ENCODE measurements at regions not wholly inside any gene's neighbourhood (a gene's known extent, or its start where the extent isn't known, plus 50 kb on each side); places are given as distances from the start of the nearest gene placed in this dataset.

- dilution Hi-C loops (cut with HindIII; ENCODE audit: low sequenced_read_pairs, unreplicated experiment) (no loop called here), in situ Hi-C loops (cut with MboI; ENCODE audit: low sequenced_read_pairs) (no loop called here), intact Hi-C loops (cut with micrococcal nuclease) (no loop called here)
- Histone ChIP-seq H3K36me3 (ENCODE audit: control insufficient read depth, insufficient read depth, low read length) (no peaks in the 10 kb centered on the region), H3K23ac (ENCODE audit: low read depth, low read length) (no peak overlapping the region), H2BK20ac (ENCODE audit: low read depth, low read length) (no peak overlapping the region), H3K56ac (ENCODE audit: extremely low read depth, insufficient read depth, low read length) (no peak overlapping the region), H2AK9ac (replicated peaks; ENCODE audit: low read depth, low read length, poor library complexity) (no peak overlapping the region), H4K5ac (ENCODE audit: low read depth, low read length) (no peak overlapping the region), H4K8ac (ENCODE audit: low read depth in 2 of 2, low read length in 2 of 2) (no peak overlapping the region), H3K4me1 (ENCODE audit: control insufficient read depth, insufficient read depth, low read length) (no peaks in the 10 kb centered on the region), H2BK5ac (ENCODE audit: low read depth, low read length, poor library complexity, severe bottlenecking) (no peak overlapping the region), H3K9ac (ENCODE audit: low read depth, low read length) (no peak overlapping the region), H3K9me1 (ENCODE audit: insufficient read depth, low read length) (no peaks in the 10 kb centered on the region), H3K27me3 (ENCODE audit: control insufficient read depth, insufficient read depth, low read length) (no peaks in the 10 kb centered on the region), H4K20me1 (ENCODE audit: insufficient read depth, low read length) (no peaks in the 10 kb centered on the region), H3K18ac (ENCODE audit: low read depth, low read length) (no peak overlapping the region), H2BK120ac (ENCODE audit: low read depth, low read length) (no peak overlapping the region), H2BK15ac (ENCODE audit: low read depth, low read length) (no peak overlapping the region), H3K4ac (ENCODE audit: low read depth, low read length) (no peak overlapping the region), H3K9me3 (ENCODE audit: control insufficient read depth, insufficient read depth, low read length) (peaks cover 4% of the 10 kb centered on the region; the same call in 1 of the 2 replicates), H2AK5ac (ENCODE audit: low read depth, low read length) (no peak overlapping the region), H2AFZ (replicated peaks; ENCODE audit: low read length, poor library complexity) (no peak overlapping the region), H4K91ac (ENCODE audit: insufficient read depth, low read depth, low read length) (no peak overlapping the region), H3K4me2 (ENCODE audit: low read depth, low read length) (no peak overlapping the region), H3K79me1 (ENCODE audit: low read depth in 1 of 2, low read length in 2 of 2) (no peaks in the 10 kb centered on the region), H3K4me3 (ENCODE audit: insufficient read depth, low read depth, low read length) (no peak overlapping the region), H3K27ac (ENCODE audit: insufficient read depth, low read length) (no peak overlapping the region), H3K14ac (replicated peaks; ENCODE audit: low read depth, low read length) (no peak overlapping the region)
- ATAC-seq (ENCODE audit: low read depth) (no peak), DNase-seq (no peak)
- ChIA-PET POLR2A (ENCODE audit: unreplicated experiment) (no interaction called here), CTCF (no interaction called here)
- no TSS peak for BruUV-seq (replicated peaks)
- WGBS, 2 experiments (ENCODE audit: extremely low coverage in 2 of 2, insufficient read length in 1 of 2): 0% methylated on average over 1 of the region's 10 CpGs; no CpG with 5 or more reads in 1 of the 2 experiments
- TF ChIP-seq MXI1 (IDR thresholded peaks at IDR 0.05; ENCODE audit: borderline replicate concordance, low read depth, low read length) (no peak), NFE2L2 (IDR thresholded peaks at IDR 0.05; ENCODE audit: low read depth, low read length) (no peak), FOS (IDR thresholded peaks at IDR 0.05; ENCODE audit: low read depth, low read length) (no peak), SMC3 (IDR thresholded peaks at IDR 0.05; ENCODE audit: low read depth, low read length) (no peak), MAFK (IDR thresholded peaks at IDR 0.05; ENCODE audit: low read depth, low read length) (no peak), USF2 (IDR thresholded peaks at IDR 0.05; ENCODE audit: low read depth, low read length) (no peak), RFX5 (IDR thresholded peaks at IDR 0.05; ENCODE audit: low read depth, low read length) (no peak), POLR2A (IDR thresholded peaks at IDR 0.05; ENCODE audit: low read depth, low read length) (no peak), MAZ (IDR thresholded peaks at IDR 0.05; ENCODE audit: borderline replicate concordance, low read depth, low read length) (no peak), ELK1 (IDR thresholded peaks at IDR 0.05; ENCODE audit: borderline replicate concordance, low read depth, low read length) (no peak), RCOR1 (IDR thresholded peaks at IDR 0.05; ENCODE audit: insufficient replicate concordance, low read length) (no peak), RAD21 (IDR thresholded peaks at IDR 0.05; ENCODE audit: low read length) (no peak), CEBPB (IDR thresholded peaks at IDR 0.05; ENCODE audit: low read depth, low read length) (no peak), CHD1 (IDR thresholded peaks at IDR 0.05; ENCODE audit: low read depth, low read length) (no peak), CTCF (conservative IDR thresholded peaks at IDR 0.05; ENCODE audit: low read depth, low read length) (no peak)
Observed at GRCh38 chr20:59422872-59423544, 122.6 kb downstream of the EDN3 start.
